ENCODE measurements at regions not wholly inside any gene's neighbourhood (a gene's known extent, or its start where the extent isn't known, plus 50 kb on each side); places are given as distances from the start of the nearest gene placed in this dataset.

DNA sequence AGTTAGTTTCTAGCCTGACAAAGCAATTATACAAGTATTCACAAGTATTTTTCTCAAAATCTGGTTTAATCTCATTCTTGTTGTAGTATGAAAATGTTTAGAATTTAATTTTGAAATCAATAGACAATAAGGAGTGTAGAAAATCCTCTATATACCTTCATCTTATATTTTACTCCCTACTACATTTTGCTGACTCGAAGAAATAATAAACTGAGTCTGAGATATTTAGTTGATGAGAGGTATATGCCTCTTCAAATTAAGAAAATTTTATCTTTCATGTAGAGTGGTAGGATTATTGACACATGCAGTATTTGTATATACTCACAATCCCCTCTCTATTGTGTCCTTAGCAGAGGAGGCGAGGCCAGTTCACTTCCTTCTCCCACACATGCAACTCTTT, 477.7 kb downstream of the MAN2A1 start:
- WGBS, 2 donors = 90 to 91% methylated on average over 2 of the region's 2 CpGs
- intact Hi-C loops (cut with DNase I) = no loop called here
- no peaks in the 10 kb centered on the region for H3K4me1 ChIP-seq
- TF ChIP-seq POLR2A (IDR thresholded peaks at IDR 0.05) (no peak), EP300 (IDR thresholded peaks at IDR 0.05) (no peak), POLR2AphosphoS5 (IDR thresholded peaks at IDR 0.05) (no peak)
- TF ChIP-seq, protein P1, sequence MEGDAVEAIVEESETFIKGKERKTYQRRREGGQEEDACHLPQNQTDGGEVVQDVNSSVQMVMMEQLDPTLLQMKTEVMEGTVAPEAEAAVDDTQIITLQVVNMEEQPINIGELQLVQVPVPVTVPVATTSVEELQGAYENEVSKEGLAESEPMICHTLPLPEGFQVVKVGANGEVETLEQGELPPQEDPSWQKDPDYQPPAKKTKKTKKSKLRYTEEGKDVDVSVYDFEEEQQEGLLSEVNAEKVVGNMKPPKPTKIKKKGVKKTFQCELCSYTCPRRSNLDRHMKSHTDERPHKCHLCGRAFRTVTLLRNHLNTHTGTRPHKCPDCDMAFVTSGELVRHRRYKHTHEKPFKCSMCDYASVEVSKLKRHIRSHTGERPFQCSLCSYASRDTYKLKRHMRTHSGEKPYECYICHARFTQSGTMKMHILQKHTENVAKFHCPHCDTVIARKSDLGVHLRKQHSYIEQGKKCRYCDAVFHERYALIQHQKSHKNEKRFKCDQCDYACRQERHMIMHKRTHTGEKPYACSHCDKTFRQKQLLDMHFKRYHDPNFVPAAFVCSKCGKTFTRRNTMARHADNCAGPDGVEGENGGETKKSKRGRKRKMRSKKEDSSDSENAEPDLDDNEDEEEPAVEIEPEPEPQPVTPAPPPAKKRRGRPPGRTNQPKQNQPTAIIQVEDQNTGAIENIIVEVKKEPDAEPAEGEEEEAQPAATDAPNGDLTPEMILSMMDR (IDR thresholded peaks at IDR 0.05) = no peak
- H3K27me3 ChIP-seq = no peaks in the 10 kb centered on the region
- no peaks in the 10 kb centered on the region for H3K36me3 ChIP-seq
- peaks cover 0 to 4% (median 0%) of the 10 kb centered on the region in 4 donors for H3K9me3 ChIP-seq
- DNase-seq = no peak
- H3K4me3 ChIP-seq = no peak overlapping the region
- no peak overlapping the region for H3K27ac ChIP-seq

DNA sequence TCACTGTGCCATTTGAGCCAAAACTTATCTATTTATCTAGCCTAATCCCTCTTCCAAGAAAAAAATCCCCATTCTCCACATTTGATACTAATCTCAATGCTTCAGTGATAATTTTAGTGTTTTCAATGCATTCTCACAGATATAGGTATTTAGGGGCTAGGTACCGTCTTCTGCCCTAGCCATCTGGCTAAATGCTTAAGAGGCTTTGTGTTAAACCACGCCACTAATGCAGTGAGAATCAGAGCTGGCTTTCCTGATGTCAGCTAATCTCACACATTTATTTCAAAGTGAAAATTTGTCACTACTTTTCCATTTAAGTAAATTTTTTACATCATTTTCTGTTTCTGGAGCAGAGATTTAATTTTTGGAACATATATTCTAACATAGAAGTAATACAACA, 479.7 kb downstream of the MAN2A1 start:
- Histone ChIP-seq H3K4me3 (no peak overlapping the region), H3K9me3 (peaks cover 0 to 4% (median 0%) of the 10 kb centered on the region in 4 donors), H3K27me3 (no peaks in the 10 kb centered on the region), H3K36me3 (no peaks in the 10 kb centered on the region), H3K27ac (no peak overlapping the region), H3K4me1 (no peaks in the 10 kb centered on the region)
- intact Hi-C loops (cut with DNase I) = no loop called here
- TF ChIP-seq POLR2A (IDR thresholded peaks at IDR 0.05) (no peak), POLR2AphosphoS5 (IDR thresholded peaks at IDR 0.05) (no peak), EP300 (IDR thresholded peaks at IDR 0.05) (no peak)
- DNase-seq = no peak
- 86 to 88% methylated on average over 2 of the region's 2 CpGs for WGBS, 2 donors

DNA sequence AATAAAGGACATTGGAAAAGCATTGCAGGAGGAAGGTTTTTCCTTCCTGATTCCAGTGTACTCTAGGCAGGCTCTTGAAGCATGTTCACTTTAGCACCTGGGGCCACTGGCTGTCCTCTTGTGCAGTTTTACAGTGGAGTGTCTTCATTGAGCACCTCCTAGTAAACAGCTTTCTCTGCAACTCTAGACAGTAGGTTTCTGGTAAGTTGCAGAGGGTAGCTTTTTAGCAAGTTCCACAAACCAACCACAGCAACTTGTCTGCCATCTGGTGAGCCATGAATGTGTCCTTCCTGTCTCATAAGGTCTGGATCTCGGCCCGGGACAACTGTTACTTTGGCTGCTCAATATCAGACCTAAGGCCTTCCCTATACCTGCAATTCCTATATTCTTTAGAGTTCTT, 488.0 kb downstream of the MAN2A1 start:
- WGBS, 2 donors = 89% methylated on average over 2 of the region's 2 CpGs
- no peaks in the 10 kb centered on the region for H3K4me1 ChIP-seq
- no peak for TF ChIP-seq POLR2AphosphoS5 (IDR thresholded peaks at IDR 0.05)
- TF ChIP-seq POLR2A (IDR thresholded peaks at IDR 0.05) = no peak
- TF ChIP-seq, protein P1 (IDR thresholded peaks at IDR 0.05) = no peak
- TF ChIP-seq EP300 (IDR thresholded peaks at IDR 0.05) = no peak
- no peaks in the 10 kb centered on the region for H3K27me3 ChIP-seq
- no peak overlapping the region for H3K27ac ChIP-seq
- intact Hi-C loops (cut with DNase I) = no loop called here
- no peaks in the 10 kb centered on the region for H3K36me3 ChIP-seq
- DNase-seq = no peak
- H3K4me3 ChIP-seq = no peak overlapping the region
- no peaks in the 10 kb centered on the region for H3K9me3 ChIP-seq

DNA sequence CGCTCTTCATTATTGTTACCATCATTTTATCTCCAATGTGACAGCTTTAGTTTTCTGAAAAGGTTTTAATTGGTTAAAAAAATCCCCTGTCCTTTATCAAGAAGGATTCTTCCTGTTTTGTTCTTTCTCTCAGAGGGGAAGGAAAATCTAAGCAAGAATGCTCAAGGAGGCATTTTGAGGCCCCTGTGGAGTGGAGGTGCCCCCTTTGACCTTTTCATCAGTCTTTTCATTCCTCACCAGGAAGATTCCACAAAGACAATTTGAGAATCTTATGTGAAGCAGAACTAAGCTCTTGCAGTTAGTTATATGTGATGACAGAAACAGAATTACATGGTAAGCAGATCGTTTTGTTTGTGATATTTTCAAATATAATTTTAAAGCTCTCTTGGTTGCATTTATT, 489.6 kb downstream of the MAN2A1 start:
- Histone ChIP-seq H3K4me1 (no peaks in the 10 kb centered on the region), H3K36me3 (no peaks in the 10 kb centered on the region), H3K27ac (no peak overlapping the region), H3K4me3 (no peak overlapping the region), H3K9me3 (no peaks in the 10 kb centered on the region), H3K27me3 (no peaks in the 10 kb centered on the region)
- DNase-seq = no peak
- intact Hi-C loops (cut with DNase I) = no loop called here
- TF ChIP-seq POLR2AphosphoS5 (IDR thresholded peaks at IDR 0.05) = no peak
- no peak for TF ChIP-seq POLR2A (IDR thresholded peaks at IDR 0.05)
- no peak for TF ChIP-seq EP300 (IDR thresholded peaks at IDR 0.05)
- TF ChIP-seq, protein P1 (IDR thresholded peaks at IDR 0.05) = no peak
- 65 to 79% methylated on average over 2 of the region's 2 CpGs for WGBS, 2 donors

DNA sequence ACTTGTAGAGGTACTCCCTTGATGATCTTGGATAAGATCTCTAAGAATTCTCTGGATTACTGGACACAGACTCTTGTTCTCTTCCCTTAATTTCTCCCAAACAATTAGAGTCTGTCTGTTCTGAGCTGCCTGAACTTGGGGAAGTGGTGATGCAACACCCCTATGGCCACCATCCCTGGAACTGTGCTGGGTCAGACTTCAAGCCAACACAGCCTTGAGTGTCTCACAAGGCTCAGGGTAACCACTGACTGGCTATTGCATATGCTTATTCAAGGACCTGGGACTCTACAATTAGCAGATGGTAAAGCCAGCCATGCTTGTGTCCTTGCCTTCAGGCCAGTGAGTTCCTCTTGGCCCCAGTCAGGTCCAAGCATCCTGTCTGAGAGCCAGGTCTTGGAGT, 504.5 kb downstream of the MAN2A1 start:
- Histone ChIP-seq H3K27me3 (no peaks in the 10 kb centered on the region), H3K9me3 (peaks cover 0 to 5% (median 0%) of the 10 kb centered on the region in 4 donors), H3K36me3 (no peaks in the 10 kb centered on the region), H3K4me1 (no peaks in the 10 kb centered on the region), H3K27ac (no peak overlapping the region), H3K4me3 (no peak overlapping the region)
- intact Hi-C loops (cut with DNase I) = no loop called here
- no peak for DNase-seq
- TF ChIP-seq POLR2AphosphoS5 (IDR thresholded peaks at IDR 0.05) (no peak), EP300 (IDR thresholded peaks at IDR 0.05) (no peak), POLR2A (IDR thresholded peaks at IDR 0.05) (no peak)
- TF ChIP-seq, protein P1 (IDR thresholded peaks at IDR 0.05) = no peak
